Thoracic aorta (tissue), 2 donors: ENCODE measurements at regions not wholly inside any gene's neighbourhood (a gene's known extent, or its start where the extent isn't known, plus 50 kb on each side); places are given as distances from the start of the nearest gene placed in this dataset.

Source experiments
- ATAC-seq: fragments of 150-250 bp; one replicate; pipeline ENCODE4 v1.8.0; 2017; ENCODE audit warnings: low read depth; ENCODE audit not compliant: insufficient number of reproducible peaks, low FRiP score
- DNase-seq: peaks from one replicate; pipeline ENCODE4 v3.0.0-alpha.2; 2020; ENCODE audit warnings: low spot score
- H3K27ac ChIP-seq, 2 donors: fragments of 200-600 bp; sonication (generic); 1 replicate in 1 of 2; 2 replicates in 1 of 2; pipeline ENCODE4 v1.5.1; 2016; ENCODE audit warnings: mild to moderate bottlenecking in 2 of 2, moderate library complexity in 2 of 2
- H3K27me3 ChIP-seq: fragments of 200-600 bp; sonication (generic); replicated peaks from 2 replicates; pipeline ENCODE4 v1.6.0; 2016; ENCODE audit warnings: mild to moderate bottlenecking; ENCODE audit not compliant: insufficient read depth
- H3K36me3 ChIP-seq: fragments of 200-600 bp; sonication (generic); one replicate; pipeline ENCODE4 v1.5.1; 2016
- H3K4me1 ChIP-seq, 2 donors: fragments of 200-600 bp; sonication (generic); 1 replicate in 1 of 2; 2 replicates in 1 of 2; pipeline versions ENCODE4 v1.5.1 to v1.6.0; 2016; ENCODE audit warnings: low read depth in 2 of 2, mild to moderate bottlenecking in 1 of 2; ENCODE audit not compliant: control insufficient read depth in 1 of 2
- H3K4me3 ChIP-seq: fragments of 200-600 bp; sonication (generic); 2 replicates; pipeline ENCODE4 v1.5.1; 2016; ENCODE audit warnings: mild to moderate bottlenecking
- H3K9me3 ChIP-seq: fragments of 200-600 bp; sonication (generic); 2 replicates; pipeline ENCODE4 v1.5.1; 2016
- TF ChIP-seq, protein P1 (sequence below): fragments of 200-600 bp; sonication (generic); IDR thresholded peaks from one replicate; pipeline ENCODE4 v1.5.1; 2019; ENCODE audit warnings: antibody characterized with exemption

DNA sequence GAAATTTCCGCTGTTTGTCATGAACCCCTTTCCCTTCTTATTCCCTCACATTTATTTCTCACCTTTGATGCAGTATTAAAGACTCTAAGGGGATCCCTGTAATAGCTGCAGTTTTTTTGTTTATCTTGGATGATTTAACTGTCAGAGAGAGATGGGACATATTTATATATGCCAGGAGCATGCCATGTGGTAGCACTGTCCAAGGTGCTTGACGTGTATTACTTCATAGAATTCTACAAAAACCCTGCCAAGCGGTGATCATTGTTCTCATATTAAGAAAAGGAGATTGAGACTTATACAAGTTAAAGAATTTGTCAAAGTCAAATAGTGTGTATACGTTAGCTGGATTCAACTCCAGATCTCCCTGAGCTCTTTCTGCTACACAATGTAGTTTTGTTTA is 78.2 kb downstream of the SPRY1 start:
- ATAC-seq, result no peak
- TF ChIP-seq, protein P1, sequence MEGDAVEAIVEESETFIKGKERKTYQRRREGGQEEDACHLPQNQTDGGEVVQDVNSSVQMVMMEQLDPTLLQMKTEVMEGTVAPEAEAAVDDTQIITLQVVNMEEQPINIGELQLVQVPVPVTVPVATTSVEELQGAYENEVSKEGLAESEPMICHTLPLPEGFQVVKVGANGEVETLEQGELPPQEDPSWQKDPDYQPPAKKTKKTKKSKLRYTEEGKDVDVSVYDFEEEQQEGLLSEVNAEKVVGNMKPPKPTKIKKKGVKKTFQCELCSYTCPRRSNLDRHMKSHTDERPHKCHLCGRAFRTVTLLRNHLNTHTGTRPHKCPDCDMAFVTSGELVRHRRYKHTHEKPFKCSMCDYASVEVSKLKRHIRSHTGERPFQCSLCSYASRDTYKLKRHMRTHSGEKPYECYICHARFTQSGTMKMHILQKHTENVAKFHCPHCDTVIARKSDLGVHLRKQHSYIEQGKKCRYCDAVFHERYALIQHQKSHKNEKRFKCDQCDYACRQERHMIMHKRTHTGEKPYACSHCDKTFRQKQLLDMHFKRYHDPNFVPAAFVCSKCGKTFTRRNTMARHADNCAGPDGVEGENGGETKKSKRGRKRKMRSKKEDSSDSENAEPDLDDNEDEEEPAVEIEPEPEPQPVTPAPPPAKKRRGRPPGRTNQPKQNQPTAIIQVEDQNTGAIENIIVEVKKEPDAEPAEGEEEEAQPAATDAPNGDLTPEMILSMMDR, result no peak
- H3K4me3 ChIP-seq, result no peak overlapping the region

DNA sequence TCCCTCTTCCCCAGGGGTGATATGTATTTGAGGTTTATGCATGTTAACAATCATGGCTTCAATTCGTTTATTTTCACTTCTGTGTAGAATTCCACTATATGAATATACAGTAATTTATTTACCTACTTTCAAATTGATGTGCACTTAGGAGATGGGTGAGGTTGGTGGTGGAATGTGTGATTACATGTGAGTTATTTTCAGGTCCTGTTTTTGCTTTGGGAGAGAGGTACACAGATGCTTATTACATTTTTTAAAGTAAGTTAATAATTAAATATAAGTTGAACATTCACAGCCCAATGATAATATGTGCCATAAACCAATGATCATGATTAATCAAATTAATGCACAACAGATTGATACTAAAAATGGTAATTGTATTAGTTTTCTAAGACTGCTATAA is 79.5 kb downstream of the SPRY1 start:
- TF ChIP-seq, protein P1, result no peak
- H3K27me3 ChIP-seq, result no peaks in the 10 kb centered on the region
- no peak for ATAC-seq

More for the DNA sequence above, 78.2 kb downstream of the SPRY1 start:
- no peak overlapping the region for H3K27ac ChIP-seq
- no peaks in the 10 kb centered on the region for H3K27me3 ChIP-seq
- H3K9me3 ChIP-seq, result no peaks in the 10 kb centered on the region
- no peaks in the 10 kb centered on the region for H3K4me1 ChIP-seq
- no peaks in the 10 kb centered on the region for H3K36me3 ChIP-seq
- DNase-seq, result no peak

DNA sequence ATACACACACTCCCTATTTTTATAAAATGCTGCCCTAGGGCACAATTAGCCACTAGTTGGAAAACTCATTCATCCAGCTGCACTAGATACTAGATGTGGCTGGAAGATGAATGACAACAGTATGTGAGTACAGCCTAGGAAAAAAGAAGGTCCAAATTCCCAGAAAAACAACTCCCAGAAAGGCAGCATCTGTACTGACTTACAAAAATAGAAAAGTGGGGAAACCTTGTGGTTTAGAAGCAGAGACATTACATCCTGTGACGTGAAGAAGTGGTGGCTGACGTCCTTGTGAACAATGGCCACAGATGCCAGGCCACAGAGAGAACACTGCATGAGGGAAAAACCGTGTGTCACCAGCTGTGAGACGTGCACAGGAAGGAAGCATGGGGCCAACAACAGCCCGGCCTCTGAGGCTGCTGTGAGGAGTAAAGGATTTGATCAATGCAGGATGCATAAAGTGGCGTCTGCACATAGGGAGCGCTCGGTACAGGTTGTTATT is 81.2 kb downstream of the SPRY1 start:
- no peaks in the 10 kb centered on the region for H3K36me3 ChIP-seq
- ATAC-seq (no peak), DNase-seq (no peak)
- H3K4me1 ChIP-seq, result no peaks in the 10 kb centered on the region
- H3K27me3 ChIP-seq, result no peaks in the 10 kb centered on the region
- TF ChIP-seq, protein P1, result no peak
- no peak overlapping the region for H3K27ac ChIP-seq
- no peaks in the 10 kb centered on the region for H3K9me3 ChIP-seq
- no peak overlapping the region for H3K4me3 ChIP-seq

More for the DNA sequence above, 79.5 kb downstream of the SPRY1 start:
- Histone ChIP-seq H3K4me1 (no peaks in the 10 kb centered on the region), H3K36me3 (no peaks in the 10 kb centered on the region), H3K4me3 (no peak overlapping the region), H3K27ac (no peak overlapping the region), H3K9me3 (no peaks in the 10 kb centered on the region)
- DNase-seq, result no peak

DNA sequence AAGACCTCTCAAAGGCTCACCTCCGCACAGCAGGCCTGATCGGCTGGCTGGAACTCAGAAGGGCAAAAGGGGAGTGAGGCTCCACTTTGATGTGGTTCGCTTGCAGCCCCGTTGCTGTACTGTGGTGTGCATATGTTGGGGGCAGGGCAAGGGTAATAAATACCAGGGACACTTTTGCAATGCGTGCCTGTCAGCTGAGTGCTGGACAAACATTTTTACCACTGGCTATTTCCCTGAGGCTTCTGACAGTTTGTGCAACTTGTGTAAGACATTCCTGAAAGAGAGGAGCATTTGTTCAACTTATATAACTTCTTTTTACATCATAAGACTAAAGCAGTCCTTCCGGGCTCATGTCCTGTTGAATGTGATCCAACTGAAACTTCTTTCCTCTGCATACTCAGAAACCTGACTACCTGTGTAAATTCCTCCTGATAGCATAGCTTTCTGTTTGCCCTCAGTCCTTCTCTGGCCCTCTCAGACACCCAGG is 82.3 kb downstream of the SPRY1 start:
- no peak for ATAC-seq
- Histone ChIP-seq H3K36me3 (no peaks in the 10 kb centered on the region), H3K9me3 (no peaks in the 10 kb centered on the region), H3K4me1 (no peaks in the 10 kb centered on the region), H3K4me3 (no peak overlapping the region), H3K27ac (no peak overlapping the region), H3K27me3 (no peaks in the 10 kb centered on the region)
- TF ChIP-seq, protein P1, result no peak
- DNase-seq, result no peak

DNA sequence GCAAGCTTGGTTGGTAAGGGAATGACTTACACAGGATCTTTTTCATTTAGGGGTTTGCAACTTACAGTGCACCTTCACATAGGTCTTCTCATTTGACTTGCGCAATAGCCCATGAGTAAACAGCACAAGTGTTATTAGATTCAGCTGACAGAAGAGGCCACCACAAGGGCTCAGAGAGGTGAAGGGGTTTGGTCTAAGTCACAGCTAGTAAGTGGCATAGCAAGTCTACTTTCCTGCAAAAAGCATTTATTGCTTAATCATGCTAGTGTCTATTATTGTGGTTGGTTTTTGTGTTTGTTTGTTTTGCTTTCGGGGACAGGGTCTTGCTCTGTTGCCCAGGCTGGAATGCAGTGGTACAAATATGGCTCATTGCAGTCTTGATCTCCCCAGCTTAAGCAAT is 83.3 kb downstream of the SPRY1 start:
- Histone ChIP-seq H3K27ac (no peak overlapping the region), H3K27me3 (no peaks in the 10 kb centered on the region), H3K9me3 (no peaks in the 10 kb centered on the region), H3K36me3 (no peaks in the 10 kb centered on the region), H3K4me3 (no peak overlapping the region), H3K4me1 (no peaks in the 10 kb centered on the region)
- no peak for DNase-seq
- no peak for ATAC-seq
- TF ChIP-seq, protein P1, result no peak
